ENCODE measurements at regions not wholly inside any gene's neighbourhood (a gene's known extent, or its start where the extent isn't known, plus 50 kb on each side); places are given as distances from the start of the nearest gene placed in this dataset.
A peak's percentile ranks its signal among the peaks of the same experiment; 100 is the strongest.
"Not testable (repeated sequence)": the region's sequence is repeated elsewhere in the genome, so short reads cannot be mapped to it uniquely, and the experiment has no call there.

- H3K4me1 ChIP-seq (replicated peaks in 1 of 4; ENCODE audit: control insufficient read depth in 3 of 4, insufficient read depth in 4 of 4, low read length in 3 of 4); H2AK5ac ChIP-seq (ENCODE audit: low read depth, low read length); H3K9me3 ChIP-seq (ENCODE audit: insufficient read depth in 2 of 2, low read depth in 1 of 2, low read length in 1 of 2); H3K18ac ChIP-seq (ENCODE audit: extremely low read depth, low read length); H2AFZ ChIP-seq (ENCODE audit: low read length); H2BK120ac ChIP-seq (replicated peaks; ENCODE audit: low read depth, low read length); H4K91ac ChIP-seq (replicated peaks; ENCODE audit: insufficient read length, low read length); H4K20me1 ChIP-seq (replicated peaks in 1 of 2; ENCODE audit: control insufficient read depth in 1 of 2, insufficient read depth in 2 of 2, low read length in 2 of 2); H3K23ac ChIP-seq (ENCODE audit: insufficient read length); H3K27ac ChIP-seq (ENCODE audit: low read depth, low read length); H2BK20ac ChIP-seq (ENCODE audit: low read length); H3K4ac ChIP-seq (replicated peaks; ENCODE audit: insufficient read length, low read depth, low read length); H2BK15ac ChIP-seq (ENCODE audit: low read length); H3K14ac ChIP-seq (ENCODE audit: insufficient read length); FAIRE-seq; H3K56ac ChIP-seq (replicated peaks; ENCODE audit: insufficient read length, low read depth, low read length); H3K23me2 ChIP-seq (ENCODE audit: low read depth, low read length); H3K9ac ChIP-seq (replicated peaks in 1 of 4; ENCODE audit: extremely low read depth in 1 of 4, low read depth in 3 of 4, low read length in 3 of 4); H3K36me3 ChIP-seq (ENCODE audit: control insufficient read depth in 2 of 4, insufficient read depth in 4 of 4, low read length in 3 of 4); POLR2A ChIA-PET (ENCODE audit: partially characterized antibody); H3K27me3 ChIP-seq (replicated peaks in 1 of 4; ENCODE audit: control insufficient read depth in 3 of 4, extremely low read depth in 1 of 4, insufficient read depth in 3 of 4, low read length in 3 of 4); H4K8ac ChIP-seq (ENCODE audit: extremely low read depth, insufficient read depth, low read length); H3K4me3 ChIP-seq (ENCODE audit: extremely low read depth in 1 of 4, insufficient read depth in 2 of 4, low read depth in 3 of 4, low read length in 4 of 4); H3K4me2 ChIP-seq (ENCODE audit: insufficient read depth in 1 of 2, low read depth in 2 of 2, low read length in 2 of 2); H3K79me1 ChIP-seq (ENCODE audit: low read depth, low read length); H2BK5ac ChIP-seq (ENCODE audit: low read depth, low read length); H4K5ac ChIP-seq (ENCODE audit: insufficient read length, low read depth, low read length); CTCF ChIA-PET (ENCODE audit: partially characterized antibody); H3K79me2 ChIP-seq (ENCODE audit: control insufficient read depth in 1 of 2, insufficient read depth in 2 of 2, low read length in 2 of 2); H2BK12ac ChIP-seq (ENCODE audit: low read depth, low read length): not testable (repeated sequence)
- WGBS, 2 experiments (ENCODE audit: extremely low coverage in 1 of 2, insufficient coverage in 1 of 2, insufficient read length in 1 of 2, insufficient replicate concordance in 2 of 2, low coverage in 1 of 2, low lambda C conversion rate in 2 of 2, missing lambda C conversion rate in 1 of 2): 86% methylated on average over 2 of the region's 3 CpGs; no CpG with 5 or more reads in 1 of the 2 experiments
- peak; percentile 15 to 25; a peak in 2 of 4 replicates for TF ChIP-seq RAD21 (IDR thresholded peaks at IDR 0.05 in 1 of 2, conservative IDR thresholded peaks at IDR 0.05 in 1 of 2; ENCODE audit: low read depth in 2 of 2, low read length in 2 of 2)
- peak in 1 of 2 experiments; percentile 45 for DNase-seq (ENCODE audit: low read depth in 1 of 2, low spot score in 2 of 2)
Measured at GRCh38 chr6:60444532-60444931, 1841.5 kb downstream of the KHDRBS2 start.

DNA sequence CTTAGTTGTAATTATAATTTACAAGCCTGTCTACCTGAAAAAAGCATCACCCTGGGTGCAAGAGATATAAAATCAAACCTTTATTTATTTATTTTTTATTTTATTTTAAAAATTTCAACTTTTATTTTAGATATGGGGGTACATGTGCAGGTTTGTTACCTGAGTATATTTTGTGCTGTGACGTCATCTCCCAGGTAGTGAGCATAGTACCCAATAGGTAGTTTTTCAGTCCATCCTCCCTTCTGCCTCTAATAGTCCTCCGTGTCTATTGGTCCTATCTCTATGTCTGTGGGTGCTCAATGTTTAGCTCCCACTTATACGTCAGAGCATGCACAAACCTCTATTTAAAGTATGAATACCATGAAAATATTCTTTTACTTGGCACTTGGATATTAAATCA, 1846.3 kb downstream of the KHDRBS2 start:
- H3K79me1 ChIP-seq (ENCODE audit: low read depth, low read length); H4K5ac ChIP-seq (ENCODE audit: insufficient read length, low read depth, low read length); H3K79me2 ChIP-seq (ENCODE audit: control insufficient read depth in 1 of 2, insufficient read depth in 2 of 2, low read length in 2 of 2); H2BK120ac ChIP-seq (replicated peaks; ENCODE audit: low read depth, low read length); H3K4ac ChIP-seq (replicated peaks; ENCODE audit: insufficient read length, low read depth, low read length); H3K4me3 ChIP-seq (ENCODE audit: extremely low read depth in 1 of 4, insufficient read depth in 2 of 4, low read depth in 3 of 4, low read length in 4 of 4); H3K4me1 ChIP-seq (replicated peaks in 1 of 4; ENCODE audit: control insufficient read depth in 3 of 4, insufficient read depth in 4 of 4, low read length in 3 of 4); H3K9ac ChIP-seq (replicated peaks in 1 of 4; ENCODE audit: extremely low read depth in 1 of 4, low read depth in 3 of 4, low read length in 3 of 4); H3K36me3 ChIP-seq (ENCODE audit: control insufficient read depth in 2 of 4, insufficient read depth in 4 of 4, low read length in 3 of 4); H2BK20ac ChIP-seq (ENCODE audit: low read length); H3K27me3 ChIP-seq (replicated peaks in 1 of 4; ENCODE audit: control insufficient read depth in 3 of 4, extremely low read depth in 1 of 4, insufficient read depth in 3 of 4, low read length in 3 of 4); H3K18ac ChIP-seq (ENCODE audit: extremely low read depth, low read length); H3K27ac ChIP-seq (ENCODE audit: low read depth, low read length); H3K14ac ChIP-seq (ENCODE audit: insufficient read length); H4K91ac ChIP-seq (replicated peaks; ENCODE audit: insufficient read length, low read length); H3K56ac ChIP-seq (replicated peaks; ENCODE audit: insufficient read length, low read depth, low read length); H3K23me2 ChIP-seq (ENCODE audit: low read depth, low read length); H2BK5ac ChIP-seq (ENCODE audit: low read depth, low read length); CTCF ChIA-PET (ENCODE audit: partially characterized antibody); H3K4me2 ChIP-seq (ENCODE audit: insufficient read depth in 1 of 2, low read depth in 2 of 2, low read length in 2 of 2); H4K20me1 ChIP-seq (replicated peaks in 1 of 2; ENCODE audit: control insufficient read depth in 1 of 2, insufficient read depth in 2 of 2, low read length in 2 of 2); FAIRE-seq; H2AK5ac ChIP-seq (ENCODE audit: low read depth, low read length); H2BK15ac ChIP-seq (ENCODE audit: low read length); POLR2A ChIA-PET (ENCODE audit: partially characterized antibody); H2BK12ac ChIP-seq (ENCODE audit: low read depth, low read length); H3K23ac ChIP-seq (ENCODE audit: insufficient read length); H2AFZ ChIP-seq (ENCODE audit: low read length); H4K8ac ChIP-seq (ENCODE audit: extremely low read depth, insufficient read depth, low read length); DNase-seq (ENCODE audit: low read depth in 1 of 2, low spot score in 2 of 2); H3K9me3 ChIP-seq (ENCODE audit: insufficient read depth in 2 of 2, low read depth in 1 of 2, low read length in 1 of 2): not testable (repeated sequence)
- WGBS, 2 experiments (ENCODE audit: extremely low coverage in 1 of 2, insufficient coverage in 1 of 2, insufficient read length in 1 of 2, insufficient replicate concordance in 2 of 2, low coverage in 1 of 2, low lambda C conversion rate in 2 of 2, missing lambda C conversion rate in 1 of 2): 90% methylated on average over 3 of the region's 3 CpGs; no CpG with 5 or more reads in 1 of the 2 experiments

Measured in H1 (cell line).